H1 (cell line): ENCODE measurements at regions not wholly inside any gene's neighbourhood (a gene's known extent, or its start where the extent isn't known, plus 50 kb on each side); places are given as distances from the start of the nearest gene placed in this dataset.

Experiments used
- CTCF ChIA-PET: fragments of 300-600 bp; sonication (Branson Sonifier 250); formaldehyde crosslinking; loops from one replicate; lab custom pipeline; 2021; ENCODE audit not compliant: partially characterized antibody; lab: Charles Lee
- POLR2A ChIA-PET: fragments of 300-600 bp; sonication (Branson Sonifier 250); formaldehyde crosslinking; loops from one replicate; lab custom pipeline; 2021; ENCODE audit warnings: inconsistent platforms; ENCODE audit not compliant: partially characterized antibody; lab: Charles Lee
- DNase-seq, 2 experiments: peaks; one replicate each; pipeline versions ENCODE4 v3.0.0 to v3.0.0-alpha.2; 2010 to 2022; ENCODE audit warnings: low spot score in 2 of 2, low read depth in 1 of 2, mixed read lengths in 1 of 2
- FAIRE-seq: peaks from 2 replicates; lab custom pipeline; 2011; peaks lifted over from hg19 to GRCh38; lab: Jason Lieb, UNC
- H2AFZ ChIP-seq: 2 replicates; pipeline ENCODE4 v1.8.1; 2012; ENCODE audit warnings: low read length, inconsistent platforms
- H2AK5ac ChIP-seq: 2 replicates; pipeline ENCODE4 v1.6.1; 2013; ENCODE audit warnings: low read depth, low read length
- H2BK120ac ChIP-seq: replicated peaks from 2 replicates; pipeline ENCODE3; 2013; ENCODE audit warnings: low read depth, low read length, inconsistent platforms
- H2BK12ac ChIP-seq: 2 replicates; pipeline ENCODE4 v1.6.1; 2013; ENCODE audit warnings: low read depth, low read length
- H2BK15ac ChIP-seq: 2 replicates; pipeline ENCODE4 v1.6.1; 2013; ENCODE audit warnings: low read length
- H2BK20ac ChIP-seq: 2 replicates; pipeline ENCODE4 v1.6.1; 2013; ENCODE audit warnings: low read length
- H2BK5ac ChIP-seq: 2 replicates; pipeline ENCODE4 v1.6.1; 2013; ENCODE audit warnings: low read depth, low read length
- H3K14ac ChIP-seq: 2 replicates; pipeline ENCODE4 v1.6.1; 2013; ENCODE audit warnings: inconsistent platforms; ENCODE audit not compliant: insufficient read length
- H3K18ac ChIP-seq: 2 replicates; pipeline ENCODE4 v1.6.1; 2013; ENCODE audit warnings: low read length; ENCODE audit errors: extremely low read depth
- H3K23ac ChIP-seq: 2 replicates; pipeline ENCODE4 v1.6.1; 2013; ENCODE audit warnings: inconsistent platforms; ENCODE audit not compliant: insufficient read length
- H3K23me2 ChIP-seq: 2 replicates; pipeline ENCODE4 v1.6.1; 2013; ENCODE audit warnings: low read depth, low read length
- H3K27ac ChIP-seq: 2 replicates; pipeline ENCODE4 v1.6.1; 2011; ENCODE audit warnings: low read depth, low read length, inconsistent platforms
- H3K27me3 ChIP-seq, 4 experiments: replicated peaks in 1 of 4; 1 replicate in 1 of 4; 2 replicates in 3 of 4; pipeline versions ENCODE4 v1.6.1 to v1.8.1; 2011 to 2013; ENCODE audit warnings: low read length in 3 of 4, mild to moderate bottlenecking in 3 of 4, inconsistent platforms in 2 of 4, mixed read lengths in 2 of 4, moderate library complexity in 1 of 4; ENCODE audit not compliant: control insufficient read depth in 3 of 4, insufficient read depth in 3 of 4; ENCODE audit errors: extremely low read depth in 1 of 4
- H3K36me3 ChIP-seq, 4 experiments: 2 replicates each; pipeline versions ENCODE4 v1.6.1 to v1.8.1; 2011 to 2013; ENCODE audit warnings: mild to moderate bottlenecking in 4 of 4, low read length in 3 of 4, moderate library complexity in 2 of 4, control low read depth in 1 of 4, inconsistent platforms in 1 of 4; ENCODE audit not compliant: insufficient read depth in 4 of 4, control insufficient read depth in 2 of 4
- H3K4ac ChIP-seq: replicated peaks from 2 replicates; pipeline ENCODE3; 2013; ENCODE audit warnings: low read length, low read depth, mixed read lengths, inconsistent platforms; ENCODE audit not compliant: insufficient read length
- H3K4me1 ChIP-seq, 4 experiments: replicated peaks in 1 of 4; 1 replicate in 1 of 4; 2 replicates in 3 of 4; pipeline versions ENCODE4 v1.6.1 to v1.8.1; 2011 to 2013; ENCODE audit warnings: low read length in 3 of 4, inconsistent platforms in 2 of 4, mixed read lengths in 1 of 4; ENCODE audit not compliant: insufficient read depth in 4 of 4, control insufficient read depth in 3 of 4
- H3K4me2 ChIP-seq, 2 experiments: 2 replicates each; pipeline versions ENCODE4 v1.6.1 to v1.8.1; 2011 to 2013; ENCODE audit warnings: low read depth in 2 of 2, low read length in 2 of 2, control low read depth in 1 of 2, inconsistent platforms in 1 of 2, mild to moderate bottlenecking in 1 of 2; ENCODE audit not compliant: insufficient read depth in 1 of 2
- H3K4me3 ChIP-seq, 4 experiments: fragments of 200-600, 300-600 bp in 1 of 4; sonication (generic), shearing (Covaris generic), sonication (Bioruptor Twin) in 1 of 4; 2 replicates each; pipeline versions ENCODE4 v1.5.1 to v1.8.1; 2011 to 2016; ENCODE audit warnings: low read length in 4 of 4, low read depth in 3 of 4, control low read depth in 2 of 4, inconsistent platforms in 2 of 4, mild to moderate bottlenecking in 2 of 4, mixed read lengths in 1 of 4, moderate library complexity in 1 of 4; ENCODE audit not compliant: insufficient read depth in 2 of 4; ENCODE audit errors: extremely low read depth in 1 of 4
- H3K56ac ChIP-seq: replicated peaks from 2 replicates; pipeline ENCODE3; 2013; ENCODE audit warnings: low read depth, mild to moderate bottlenecking, mixed read lengths, low read length, inconsistent platforms; ENCODE audit not compliant: insufficient read length
- H3K79me1 ChIP-seq: 2 replicates; pipeline ENCODE4 v1.6.1; 2013; ENCODE audit warnings: low read depth, low read length, control low read depth
- H3K79me2 ChIP-seq, 2 experiments: 2 replicates each; pipeline versions ENCODE4 v1.6.1 to v1.8.1; 2012 to 2013; ENCODE audit warnings: low read length in 2 of 2, mild to moderate bottlenecking in 2 of 2, inconsistent platforms in 1 of 2; ENCODE audit not compliant: insufficient read depth in 2 of 2, control insufficient read depth in 1 of 2
- H3K9ac ChIP-seq, 4 experiments: replicated peaks in 1 of 4; 1 replicate in 1 of 4; 2 replicates in 3 of 4; pipeline versions ENCODE4 v1.6.1 to v1.8.1; 2011 to 2013; ENCODE audit warnings: low read depth in 3 of 4, low read length in 3 of 4, control low read depth in 2 of 4, mild to moderate bottlenecking in 2 of 4, moderate library complexity in 2 of 4, inconsistent platforms in 1 of 4; ENCODE audit errors: extremely low read depth in 1 of 4
- H3K9me3 ChIP-seq, 2 experiments: 2 replicates each; pipeline versions ENCODE4 v1.6.1 to v1.8.1; 2012 to 2013; ENCODE audit warnings: mild to moderate bottlenecking in 2 of 2, moderate library complexity in 2 of 2, control low read depth in 1 of 2, inconsistent platforms in 1 of 2, low read depth in 1 of 2, low read length in 1 of 2, mixed read lengths in 1 of 2; ENCODE audit not compliant: insufficient read depth in 2 of 2
- H4K20me1 ChIP-seq, 2 experiments: replicated peaks in 1 of 2; 2 replicates each; pipeline versions ENCODE3 to v1.8.1; 2011 to 2013; ENCODE audit warnings: inconsistent platforms in 2 of 2, low read length in 2 of 2, mild to moderate bottlenecking in 1 of 2; ENCODE audit not compliant: insufficient read depth in 2 of 2, control insufficient read depth in 1 of 2
- H4K5ac ChIP-seq: 2 replicates; pipeline ENCODE4 v1.6.1; 2013; ENCODE audit warnings: low read length, low read depth, mixed read lengths, inconsistent platforms; ENCODE audit not compliant: insufficient read length
- H4K8ac ChIP-seq: 2 replicates; pipeline ENCODE4 v1.8.0; 2013; ENCODE audit warnings: mild to moderate bottlenecking, moderate library complexity, low read length, inconsistent platforms; ENCODE audit not compliant: insufficient read depth; ENCODE audit errors: extremely low read depth
- H4K91ac ChIP-seq: replicated peaks from 2 replicates; pipeline ENCODE3; 2013; ENCODE audit warnings: low read length, mixed read lengths, inconsistent platforms; ENCODE audit not compliant: insufficient read length
- CTBP2 ChIP-seq: IDR thresholded peaks from 2 replicates; pipeline ENCODE4 v1.7.0; 2011; ENCODE audit warnings: borderline replicate concordance, mild to moderate bottlenecking, moderate library complexity, mixed read lengths, low read length; ENCODE audit not compliant: insufficient read depth, insufficient read length
- EZH2 ChIP-seq: fragments of 200-600 bp; sonication (generic); IDR thresholded peaks from 2 replicates; pipeline ENCODE4 v1.7.1; 2012; ENCODE audit warnings: low read depth, mild to moderate bottlenecking, moderate library complexity, low read length, inconsistent platforms; ENCODE audit not compliant: severe bottlenecking
- FOSL1 ChIP-seq: IDR thresholded peaks from 2 replicates; pipeline ENCODE4 v1.6.1; 2011; ENCODE audit warnings: mild to moderate bottlenecking, low read depth, low read length, moderate library complexity; ENCODE audit not compliant: insufficient read depth
- JUND ChIP-seq: IDR thresholded peaks from 2 replicates; pipeline ENCODE4 v1.6.1; 2011; ENCODE audit warnings: mild to moderate bottlenecking, improper control_type of control experiment, low read length
- KDM1A ChIP-seq: fragments of 200-600, 300-600 bp; sonication (generic); IDR thresholded peaks from 2 replicates; pipeline ENCODE4 v1.7.1; 2016; ENCODE audit warnings: mild to moderate bottlenecking, low read length, borderline replicate concordance
- KDM4A ChIP-seq: IDR thresholded peaks from one replicate; pipeline ENCODE4 v1.7.1; 2012; ENCODE audit warnings: low read depth, mild to moderate bottlenecking, moderate library complexity, low read length, inconsistent platforms; ENCODE audit not compliant: severe bottlenecking
- KDM5A ChIP-seq: fragments of 200-600 bp; IDR thresholded peaks from 2 replicates; pipeline ENCODE4 v1.7.1; 2012; ENCODE audit warnings: mild to moderate bottlenecking, low read length, inconsistent platforms, mixed read lengths
- NANOG ChIP-seq: IDR thresholded peaks from 2 replicates; pipeline ENCODE4 v1.6.1; 2011; ENCODE audit warnings: low read length, low read depth, mild to moderate bottlenecking, inconsistent platforms; ENCODE audit not compliant: insufficient read depth, poor library complexity, severe bottlenecking
- NRF1 ChIP-seq: IDR thresholded peaks from 2 replicates; pipeline ENCODE4 v1.6.1; 2011; ENCODE audit warnings: mild to moderate bottlenecking, low read depth, low read length, improper control_type of control experiment
- POLR2A ChIP-seq, 2 experiments: IDR thresholded peaks; 1 replicate in 1 of 2; 2 replicates in 1 of 2; pipeline ENCODE4 v1.6.1; 2011; ENCODE audit warnings: low read depth in 2 of 2, low read length in 2 of 2, mild to moderate bottlenecking in 2 of 2; ENCODE audit errors: control extremely low read depth in 1 of 2
- RNF2 ChIP-seq: fragments of 200-900, 300-1000 bp; sonication (generic); IDR thresholded peaks from 2 replicates; pipeline ENCODE4 v1.7.1; 2016; ENCODE audit warnings: borderline replicate concordance, low read depth, mild to moderate bottlenecking, antibody characterized with exemption, low read length; ENCODE audit not compliant: poor library complexity, severe bottlenecking; ENCODE audit errors: missing control alignments
- SP2 ChIP-seq: IDR thresholded peaks from 2 replicates; pipeline ENCODE4 v1.6.1; 2012; ENCODE audit warnings: mild to moderate bottlenecking, low read length, inconsistent platforms
- SP4 ChIP-seq: IDR thresholded peaks from 2 replicates; pipeline ENCODE4 v1.6.1; 2012; ENCODE audit warnings: low read length, inconsistent platforms
- TAF1 ChIP-seq: IDR thresholded peaks from 2 replicates; pipeline ENCODE4 v1.6.1; 2011; ENCODE audit warnings: mild to moderate bottlenecking, low read depth, low read length
- TEAD4 ChIP-seq: IDR thresholded peaks from 2 replicates; pipeline ENCODE4 v1.6.1; 2012; ENCODE audit warnings: low read depth, low read length, inconsistent platforms, mixed read lengths
- WGBS, 2 experiments: shearing (Covaris generic) in 1 of 2; methylation state at CpG; one replicate each; pipeline versions ENCODE4 v1.1.6 to v1.1.7; 2013 to 2015; ENCODE audit warnings: low lambda C conversion rate in 2 of 2, mixed read lengths in 2 of 2, inconsistent platforms in 1 of 2, low coverage in 1 of 2, missing lambda C conversion rate in 1 of 2; ENCODE audit not compliant: insufficient replicate concordance in 2 of 2, insufficient coverage in 1 of 2, insufficient read length in 1 of 2; ENCODE audit errors: extremely low coverage in 1 of 2, missing lambda C conversion rate in 1 of 2; 5-methylcytosine and 5-hydroxymethylcytosine counted together

- no peak overlapping the region for H4K5ac ChIP-seq
- H3K4ac ChIP-seq = no peak overlapping the region
- H3K23ac ChIP-seq = no peak overlapping the region
- CTCF ChIA-PET = interaction anchor here (1.1 to 1.2 kb wide), 2 partner anchors 32 to 99 kb away, joined by 3 to 5 read pairs; no protein-coding TSS in a partner anchor
- H3K4me1 ChIP-seq = no peaks in the 10 kb centered on the region; a peak in 1 of 7 replicates
- H2AFZ ChIP-seq = no peak overlapping the region
- H3K27me3 ChIP-seq = 0 out of 7 replicates have a peak, but pooled peaks cover 0 to under 1% (median 0%) of the 10 kb centered on the region in 4 experiments
- no peak overlapping the region for H2BK15ac ChIP-seq
- H3K56ac ChIP-seq = no peak overlapping the region
- H3K23me2 ChIP-seq = peaks cover 3% of the 10 kb centered on the region; the same call in 1 of the 2 replicates
- H3K14ac ChIP-seq = no peak overlapping the region
- FAIRE-seq (no peak), DNase-seq (no peak)
- H4K20me1 ChIP-seq = no peaks in the 10 kb centered on the region
- H3K9ac ChIP-seq = no peak overlapping the region
- H2BK5ac ChIP-seq = no peak overlapping the region
- H3K4me2 ChIP-seq = no peak overlapping the region
- no peaks in the 10 kb centered on the region for H3K36me3 ChIP-seq
- POLR2A ChIA-PET = no interaction called here
- no peak overlapping the region for H4K8ac ChIP-seq
- H3K79me2 ChIP-seq = no peaks in the 10 kb centered on the region
- H2BK120ac ChIP-seq = no peak overlapping the region
- no peak overlapping the region for H2BK20ac ChIP-seq
- no peak overlapping the region for H2AK5ac ChIP-seq
- 80% methylated on average over 5 of the region's 5 CpGs; no CpG with 5 or more reads in 1 of the 2 experiments for whole genome bisulfite sequencing, 2 experiments
- H3K4me3 ChIP-seq = no peak overlapping the region
- H2BK12ac ChIP-seq = no peak overlapping the region
- H3K27ac ChIP-seq = no peak overlapping the region
- no peak overlapping the region for H3K18ac ChIP-seq
- H4K91ac ChIP-seq = no peak overlapping the region
- H3K79me1 ChIP-seq = no peaks in the 10 kb centered on the region
- H3K9me3 ChIP-seq = no peaks in the 10 kb centered on the region; a peak in 1 of 4 replicates
- no peak for TF ChIP-seq TEAD4
- TF ChIP-seq NRF1 = no peak
- TF ChIP-seq CTBP2 = no peak
- no peak for TF ChIP-seq SP2
- no peak for TF ChIP-seq KDM5A
- no peak for TF ChIP-seq NANOG
- TF ChIP-seq POLR2A (IDR thresholded peaks at IDR 0.05; ENCODE audit: control extremely low read depth in 1 of 2, low read depth in 2 of 2, low read length in 2 of 2) = no peak
- TF ChIP-seq FOSL1 = no peak
- TF ChIP-seq KDM1A = no peak
- no peak for TF ChIP-seq SP4
- no peak for TF ChIP-seq TAF1
- no peak for TF ChIP-seq KDM4A
- no peak for TF ChIP-seq JUND
- TF ChIP-seq EZH2 = no peak
- no peak for TF ChIP-seq RNF2
Measured at GRCh38 chr22:48947636-48948035, 880.0 kb downstream of the BRD1 start.
